PC-9 (cell line): ENCODE measurements at regions not wholly inside any gene's neighbourhood (a gene's known extent, or its start where the extent isn't known, plus 50 kb on each side); places are given as distances from the start of the nearest gene placed in this dataset.

Experiments
- BruUV-seq: library from RNA; stranded (reverse); fragments of 400-500 nt; replicated peaks from 2 replicates; lab custom pipeline; 2021; lab: Mats Ljungman, UMichigan
- CTCF ChIA-PET: fragments of 300-600 bp; sonication (Branson Sonifier 250); formaldehyde crosslinking; loops from one replicate; lab custom pipeline; 2022; ENCODE audit warnings: antibody characterized with exemption; lab: Charles Lee
- POLR2A ChIA-PET: fragments of 300-600 bp; sonication (Branson Sonifier 250); formaldehyde crosslinking; loops from one replicate; lab custom pipeline; 2022; ENCODE audit warnings: antibody characterized with exemption; ENCODE audit not compliant: unreplicated experiment; lab: Charles Lee
- DNase-seq, 2 experiments: peaks; one replicate each; pipeline versions ENCODE4 v3.0.0 to v3.0.0-alpha.2; 2015 to 2022; ENCODE audit warnings: mixed read lengths in 1 of 2
- H2AFZ ChIP-seq: fragments of 200-600 bp; sonication (generic); 2 replicates; pipeline ENCODE4 v1.8.1; 2017; ENCODE audit warnings: antibody characterized with exemption
- H3F3A ChIP-seq: fragments of 200-600 bp; sonication (generic); 2 replicates; pipeline ENCODE4 v1.8.1; 2017; ENCODE audit warnings: antibody characterized with exemption, mild to moderate bottlenecking, low read depth; ENCODE audit not compliant: insufficient read depth
- H3K27ac ChIP-seq: fragments of 200-600 bp; sonication (generic); 2 replicates; pipeline ENCODE4 v1.6.1; 2016; ENCODE audit warnings: mixed run types
- H3K27me3 ChIP-seq: fragments of 200-600 bp; sonication (generic); 2 replicates; pipeline ENCODE4 v1.6.1; 2016; ENCODE audit warnings: low read depth, mixed run types; ENCODE audit not compliant: insufficient read depth
- H3K36me3 ChIP-seq: fragments of 200-600 bp; sonication (generic); 2 replicates; pipeline ENCODE4 v1.6.1; 2016; ENCODE audit warnings: low read depth, mixed run types
- H3K4me1 ChIP-seq: fragments of 200-600 bp; sonication (generic); replicated peaks from 2 replicates; pipeline ENCODE4 v1.6.1; 2016; ENCODE audit warnings: mixed run types; ENCODE audit not compliant: insufficient read depth
- H3K4me2 ChIP-seq: fragments of 200-600 bp; sonication (generic); 2 replicates; pipeline ENCODE4 v1.6.1; 2017; ENCODE audit warnings: mixed run types
- H3K4me3 ChIP-seq: fragments of 200-600 bp; sonication (generic); 2 replicates; pipeline ENCODE4 v1.6.1; 2016; ENCODE audit warnings: mixed run types
- H3K79me2 ChIP-seq: fragments of 200-600 bp; sonication (generic); 2 replicates; pipeline ENCODE4 v1.6.1; 2017; ENCODE audit warnings: low read depth, mixed run types
- H3K9me2 ChIP-seq: fragments of 200-600 bp; sonication (generic); 2 replicates; pipeline ENCODE4 v1.8.1; 2017; ENCODE audit warnings: mild to moderate bottlenecking; ENCODE audit not compliant: insufficient read depth
- H3K9me3 ChIP-seq: fragments of 200-600 bp; sonication (generic); 2 replicates; pipeline ENCODE4 v1.8.1; 2016; ENCODE audit warnings: low read depth; ENCODE audit not compliant: insufficient read depth
- H4K20me1 ChIP-seq: fragments of 200-600 bp; sonication (generic); 2 replicates; pipeline ENCODE4 v1.8.1; 2017; ENCODE audit not compliant: insufficient read depth
- CTCF ChIP-seq: fragments of 200-600 bp; sonication (generic); conservative IDR thresholded peaks from 2 replicates; pipeline ENCODE4 v1.6.1; 2017; ENCODE audit warnings: mixed run types, antibody characterized with exemption, mild to moderate bottlenecking, moderate library complexity
- EZH2 ChIP-seq: fragments of 200-600 bp; sonication (generic); IDR thresholded peaks from 2 replicates; pipeline ENCODE4 v1.8.0; 2017; ENCODE audit warnings: antibody characterized with exemption, low read depth
- intact Hi-C: fragments of 100-400 bp; cut with micrococcal nuclease; formaldehyde crosslinking; loops from one replicate; pipeline ENCODE4 v1.10.0; 2022; ENCODE audit not compliant: unreplicated experiment

GRCh38 chr14:98605043-98605442, 667.0 kb downstream of the BCL11B start:
- intact Hi-C loops, result no loop called here
- TF ChIP-seq CTCF (no peak), EZH2 (no peak)
- ChIA-PET CTCF (no interaction called here), POLR2A (no interaction called here)
- no peak for DNase-seq
- Histone ChIP-seq H2AFZ (no peak overlapping the region), H3K27ac (no peak overlapping the region), H3K4me3 (no peak overlapping the region), H3K4me1 (no peaks in the 10 kb centered on the region), H3K36me3 (no peaks in the 10 kb centered on the region), H3K9me2 (no peaks in the 10 kb centered on the region), H3K27me3 (no peaks in the 10 kb centered on the region), H3K9me3 (no peaks in the 10 kb centered on the region), H3F3A (no peaks in the 10 kb centered on the region), H3K4me2 (no peak overlapping the region), H4K20me1 (no peaks in the 10 kb centered on the region), H3K79me2 (no peaks in the 10 kb centered on the region)
- no TSS peak for BruUV-seq

GRCh38 chr14:98606041-98606640, 665.9 kb downstream of the BCL11B start:
- H3K4me1 ChIP-seq, result no peaks in the 10 kb centered on the region
- no peaks in the 10 kb centered on the region for H3F3A ChIP-seq
- H2AFZ ChIP-seq, result no peak overlapping the region
- H3K27ac ChIP-seq, result no peak overlapping the region
- no TSS peak for BruUV-seq
- H3K9me2 ChIP-seq, result no peaks in the 10 kb centered on the region
- no peak overlapping the region for H3K4me2 ChIP-seq
- H3K79me2 ChIP-seq, result no peaks in the 10 kb centered on the region
- no peaks in the 10 kb centered on the region for H4K20me1 ChIP-seq
- ChIA-PET POLR2A (no interaction called here), CTCF (no interaction called here)
- H3K9me3 ChIP-seq, result no peaks in the 10 kb centered on the region
- TF ChIP-seq CTCF (no peak), EZH2 (no peak)
- H3K36me3 ChIP-seq, result no peaks in the 10 kb centered on the region
- no peaks in the 10 kb centered on the region for H3K27me3 ChIP-seq
- no peak overlapping the region for H3K4me3 ChIP-seq
- intact Hi-C loops, result no loop called here
- no peak for DNase-seq

GRCh38 chr14:98606816-98607215, 665.2 kb downstream of the BCL11B start:
- H3K27me3 ChIP-seq, result no peaks in the 10 kb centered on the region
- ChIA-PET CTCF (no interaction called here), POLR2A (no interaction called here)
- H3K4me2 ChIP-seq, result no peak overlapping the region
- no peaks in the 10 kb centered on the region for H3K4me1 ChIP-seq
- DNase-seq, result no peak
- no peak overlapping the region for H2AFZ ChIP-seq
- TF ChIP-seq CTCF (no peak), EZH2 (no peak)
- BruUV-seq, result no TSS peak
- no peaks in the 10 kb centered on the region for H3K9me3 ChIP-seq
- no peak overlapping the region for H3K27ac ChIP-seq
- H3K79me2 ChIP-seq, result no peaks in the 10 kb centered on the region
- H4K20me1 ChIP-seq, result no peaks in the 10 kb centered on the region
- intact Hi-C loops, result no loop called here
- H3K36me3 ChIP-seq, result no peaks in the 10 kb centered on the region
- H3K9me2 ChIP-seq, result no peaks in the 10 kb centered on the region
- no peaks in the 10 kb centered on the region for H3F3A ChIP-seq
- no peak overlapping the region for H3K4me3 ChIP-seq
